Breast epithelium (tissue), 4 donors: ENCODE measurements at regions not wholly inside any gene's neighbourhood (a gene's known extent, or its start where the extent isn't known, plus 50 kb on each side); places are given as distances from the start of the nearest gene placed in this dataset.
"Not testable (repeated sequence)": the region's sequence is repeated elsewhere in the genome, so short reads cannot be mapped to it uniquely, and the experiment has no call there.

Experiments
- DNase-seq, 2 donors: peaks; one replicate each; pipeline ENCODE4 v3.0.0-alpha.2; 2019; ENCODE audit warnings: low spot score in 2 of 2
- H3K27ac ChIP-seq, 2 donors: fragments of 200-600 bp; sonication (generic) in 1 of 2; one replicate each; pipeline ENCODE4 v1.5.1; 2016 to 2019; ENCODE audit warnings: mild to moderate bottlenecking in 1 of 2
- H3K27me3 ChIP-seq, 2 donors: fragments of 200-600 bp; sonication (generic) in 1 of 2; one replicate each; pipeline versions ENCODE4 v1.5.1 to v1.6.0; 2017 to 2019; ENCODE audit warnings: control low read depth in 1 of 2, mild to moderate bottlenecking in 1 of 2
- H3K36me3 ChIP-seq: fragments of 200-600 bp; one replicate; pipeline ENCODE4 v1.5.1; 2019
- H3K4me1 ChIP-seq, 2 donors: fragments of 200-600 bp; sonication (generic); one replicate each; pipeline ENCODE4 v1.5.1; 2016 to 2019; ENCODE audit warnings: control low read depth in 1 of 2
- H3K4me3 ChIP-seq, 3 donors: fragments of 200-600 bp; sonication (generic); 1 replicate in 2 of 3; 2 replicates in 1 of 3; pipeline ENCODE4 v1.5.1; 2016 to 2019; ENCODE audit warnings: mild to moderate bottlenecking in 3 of 3, moderate library complexity in 2 of 3
- H3K9me3 ChIP-seq, 2 donors: fragments of 200-600 bp; sonication (generic) in 1 of 2; one replicate each; pipeline ENCODE4 v1.5.1; 2016 to 2019; ENCODE audit warnings: control low read depth in 1 of 2
- CTCF ChIP-seq, 3 donors: fragments of 450-650 bp; IDR thresholded peaks; one replicate each; pipeline ENCODE4 v1.5.1; 2016 to 2017; ENCODE audit warnings: antibody characterized with exemption in 3 of 3, mild to moderate bottlenecking in 3 of 3, moderate library complexity in 3 of 3
- POLR2A ChIP-seq: fragments of 450-650 bp; IDR thresholded peaks from one replicate; pipeline ENCODE4 v1.6.1; 2016; ENCODE audit warnings: antibody characterized with exemption, mild to moderate bottlenecking, moderate library complexity
- POLR2AphosphoS5 ChIP-seq, 3 donors: sonication (generic); formaldehyde crosslinking; IDR thresholded peaks; one replicate each; pipeline ENCODE4 v1.6.1; 2017; ENCODE audit warnings: antibody characterized with exemption in 3 of 3
- intact Hi-C: fragments of 100-400 bp; cut with DNase I; formaldehyde crosslinking; loops from one replicate; pipeline ENCODE4 v1.15.1; 2023; ENCODE audit warnings: low total_unique reads

DNA sequence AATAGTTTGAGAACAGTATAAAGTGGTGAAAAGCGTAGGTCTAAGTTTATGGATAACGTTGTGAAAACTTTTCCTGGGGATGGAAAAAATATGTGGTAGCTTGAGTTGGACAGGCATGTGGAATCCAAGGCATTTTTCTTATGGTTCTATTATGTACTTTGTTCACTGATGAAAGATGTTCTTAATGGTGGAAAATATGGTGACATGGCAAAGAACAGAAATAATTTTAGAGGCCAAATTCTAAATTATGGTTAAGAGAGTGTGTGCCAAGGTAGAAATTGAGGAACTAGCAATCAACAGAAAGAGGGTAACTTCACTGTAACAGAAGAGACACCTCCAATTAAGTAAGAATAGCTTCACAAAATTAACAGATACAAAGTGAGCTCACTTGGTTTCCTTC lies 427.8 kb downstream of the SLC6A15 start:
- DNase-seq: no peak
- H3K36me3 ChIP-seq: no peaks in the 10 kb centered on the region
- no peaks in the 10 kb centered on the region for H3K4me1 ChIP-seq
- H3K27me3 ChIP-seq: no peaks in the 10 kb centered on the region
- no peak for TF ChIP-seq POLR2AphosphoS5 (IDR thresholded peaks at IDR 0.05)
- H3K27ac ChIP-seq: no peak overlapping the region
- H3K4me3 ChIP-seq: no peak overlapping the region
- H3K9me3 ChIP-seq: no peaks in the 10 kb centered on the region
- intact Hi-C loops: no loop called here

GRCh38 chr12:84480803-84481202 lies 431.8 kb downstream of the SLC6A15 start:
- Histone ChIP-seq H3K4me1 (no peaks in the 10 kb centered on the region), H3K27ac (no peak overlapping the region), H3K4me3 (no peak overlapping the region), H3K36me3 (no peaks in the 10 kb centered on the region), H3K9me3 (no peaks in the 10 kb centered on the region), H3K27me3 (no peaks in the 10 kb centered on the region)
- no peak for DNase-seq
- intact Hi-C loops: no loop called here
- no peak for TF ChIP-seq POLR2AphosphoS5 (IDR thresholded peaks at IDR 0.05)
- TF ChIP-seq POLR2A: no peak
- no peak for TF ChIP-seq CTCF (IDR thresholded peaks at IDR 0.05)

GRCh38 chr12:84470361-84470760 lies 442.2 kb downstream of the SLC6A15 start:
- TF ChIP-seq POLR2AphosphoS5 (IDR thresholded peaks at IDR 0.05): no peak
- no peak for TF ChIP-seq POLR2A
- TF ChIP-seq CTCF (IDR thresholded peaks at IDR 0.05): no peak
- Histone ChIP-seq H3K4me3 (no peak overlapping the region), H3K27ac (no peak overlapping the region), H3K36me3 (no peaks in the 10 kb centered on the region), H3K4me1 (no peaks in the 10 kb centered on the region), H3K27me3 (no peaks in the 10 kb centered on the region), H3K9me3 (no peaks in the 10 kb centered on the region)
- intact Hi-C loops: no loop called here
- DNase-seq: no peak

DNA sequence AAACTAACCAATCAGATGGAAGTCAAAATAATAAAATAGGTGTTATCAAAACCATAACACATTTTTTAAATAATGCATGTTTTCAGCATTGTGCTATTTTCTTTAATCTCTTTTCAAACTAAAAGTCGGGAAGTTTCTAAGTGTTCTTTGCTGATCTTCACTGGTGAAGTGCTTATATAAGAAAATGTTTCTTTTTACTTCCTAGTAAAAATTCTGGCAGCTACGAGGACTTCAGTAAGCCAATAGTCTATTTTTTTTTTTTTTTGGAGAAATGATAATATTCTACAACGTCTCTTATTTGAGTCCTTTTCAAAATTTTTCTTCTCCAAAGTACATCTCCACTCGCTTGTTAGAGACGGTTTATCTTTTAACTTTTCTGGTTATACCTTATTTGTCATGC lies 448.0 kb downstream of the SLC6A15 start:
- H3K27ac ChIP-seq: no peak overlapping the region
- no peaks in the 10 kb centered on the region for H3K36me3 ChIP-seq
- H3K4me1 ChIP-seq: no peaks in the 10 kb centered on the region
- H3K27me3 ChIP-seq: no peaks in the 10 kb centered on the region
- TF ChIP-seq CTCF (IDR thresholded peaks at IDR 0.05): no peak
- H3K4me3 ChIP-seq: no peak overlapping the region
- no peaks in the 10 kb centered on the region for H3K9me3 ChIP-seq
- intact Hi-C loops: no loop called here
- DNase-seq: no peak

DNA sequence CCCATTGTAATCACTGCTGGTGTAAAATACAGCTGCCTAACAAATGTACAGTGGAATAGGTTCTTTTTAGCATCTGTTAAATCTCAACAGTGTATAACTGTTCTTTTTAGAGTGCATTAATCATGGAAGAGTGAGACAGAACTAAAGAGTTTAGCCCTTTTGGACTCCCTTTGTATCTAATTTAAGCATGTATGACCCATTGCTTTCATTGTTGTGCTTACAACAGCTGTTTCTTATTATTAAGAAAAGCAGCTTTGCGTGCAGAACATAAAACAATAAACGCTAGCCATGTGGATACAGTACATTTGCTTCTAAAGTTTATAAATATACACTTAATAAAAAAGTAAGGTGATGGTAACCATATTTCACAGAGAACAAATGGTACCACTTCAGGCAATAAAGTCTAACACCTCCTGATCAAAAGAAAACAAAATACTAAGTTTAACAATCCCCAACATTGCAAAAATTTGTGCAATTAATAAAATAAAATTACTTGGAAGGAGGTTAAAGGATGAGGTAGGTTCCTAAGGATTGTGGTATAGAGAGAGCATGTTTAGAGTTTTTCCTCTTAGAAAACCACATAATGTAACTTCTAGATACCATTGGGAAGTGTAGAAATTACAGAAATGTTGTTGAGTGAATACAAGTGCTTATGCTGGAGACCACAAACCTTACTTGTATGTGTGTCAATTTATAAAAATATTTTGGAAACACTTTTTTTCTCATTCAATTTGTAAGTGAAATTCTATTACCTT lies 448.7 kb downstream of the SLC6A15 start:
- no peaks in the 10 kb centered on the region for H3K9me3 ChIP-seq
- no peaks in the 10 kb centered on the region for H3K27me3 ChIP-seq
- TF ChIP-seq CTCF (IDR thresholded peaks at IDR 0.05) (no peak), POLR2AphosphoS5 (IDR thresholded peaks at IDR 0.05) (no peak), POLR2A (no peak)
- intact Hi-C loops: no loop called here
- no peaks in the 10 kb centered on the region for H3K36me3 ChIP-seq
- H3K4me1 ChIP-seq: no peaks in the 10 kb centered on the region
- DNase-seq: no peak
- no peak overlapping the region for H3K27ac ChIP-seq
- no peak overlapping the region for H3K4me3 ChIP-seq

GRCh38 chr12:84455598-84455997 lies 457.0 kb downstream of the SLC6A15 start:
- H3K4me1 ChIP-seq: no peaks in the 10 kb centered on the region
- H3K36me3 ChIP-seq: no peaks in the 10 kb centered on the region
- H3K4me3 ChIP-seq: no peak overlapping the region
- H3K9me3 ChIP-seq: no peaks in the 10 kb centered on the region
- DNase-seq: no peak
- intact Hi-C loops: no loop called here
- TF ChIP-seq POLR2AphosphoS5 (IDR thresholded peaks at IDR 0.05) (no peak), CTCF (IDR thresholded peaks at IDR 0.05) (no peak), POLR2A (no peak)
- no peaks in the 10 kb centered on the region for H3K27me3 ChIP-seq
- H3K27ac ChIP-seq: no peak overlapping the region

- H3K36me3 ChIP-seq, H3K9me3 ChIP-seq, H3K27ac ChIP-seq, DNase-seq, H3K4me3 ChIP-seq, intact Hi-C loops, H3K4me1 ChIP-seq, H3K27me3 ChIP-seq: not testable (repeated sequence)
These were observed 466.1 kb downstream of the SLC6A15 start for GRCh38 chr12:84446478-84446877.
